NCI-H69 (cell line): ENCODE measurements at regions not wholly inside any gene's neighbourhood (a gene's known extent, or its start where the extent isn't known, plus 50 kb on each side); places are given as distances from the start of the nearest gene placed in this dataset.
"Not testable (repeated sequence)": the region's sequence is repeated elsewhere in the genome, so short reads cannot be mapped to it uniquely, and the experiment has no call there.

Source experiments
- DNase-seq: peaks from one replicate; lab custom pipeline; 2025; lab: John Stamatoyannopoulos, UW

DNA sequence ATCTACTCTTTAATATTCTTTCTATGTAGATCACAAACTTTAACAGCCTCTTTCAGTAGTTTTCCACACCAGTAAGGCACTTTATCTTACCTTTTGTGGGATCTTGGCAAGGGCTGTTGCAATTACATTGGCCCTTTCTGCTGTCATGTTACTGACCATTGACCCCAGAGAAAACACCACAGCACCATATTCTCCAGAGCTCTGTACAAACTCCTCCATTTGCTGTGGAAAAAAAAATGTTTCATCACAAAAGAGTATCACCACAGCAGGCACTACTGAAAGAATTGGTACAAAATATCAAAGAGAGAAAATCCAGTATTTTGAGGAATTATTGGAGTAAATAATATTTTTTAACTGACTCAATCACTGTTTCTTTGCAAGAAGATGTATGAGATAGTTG is 62.3 kb upstream of the UGT2A3 start:
- DNase-seq = not testable (repeated sequence)

- DNase-seq = not testable (repeated sequence)
Measured at GRCh38 chr4:69017986-69018385, 66.4 kb upstream of the UGT2A3 start.

DNA sequence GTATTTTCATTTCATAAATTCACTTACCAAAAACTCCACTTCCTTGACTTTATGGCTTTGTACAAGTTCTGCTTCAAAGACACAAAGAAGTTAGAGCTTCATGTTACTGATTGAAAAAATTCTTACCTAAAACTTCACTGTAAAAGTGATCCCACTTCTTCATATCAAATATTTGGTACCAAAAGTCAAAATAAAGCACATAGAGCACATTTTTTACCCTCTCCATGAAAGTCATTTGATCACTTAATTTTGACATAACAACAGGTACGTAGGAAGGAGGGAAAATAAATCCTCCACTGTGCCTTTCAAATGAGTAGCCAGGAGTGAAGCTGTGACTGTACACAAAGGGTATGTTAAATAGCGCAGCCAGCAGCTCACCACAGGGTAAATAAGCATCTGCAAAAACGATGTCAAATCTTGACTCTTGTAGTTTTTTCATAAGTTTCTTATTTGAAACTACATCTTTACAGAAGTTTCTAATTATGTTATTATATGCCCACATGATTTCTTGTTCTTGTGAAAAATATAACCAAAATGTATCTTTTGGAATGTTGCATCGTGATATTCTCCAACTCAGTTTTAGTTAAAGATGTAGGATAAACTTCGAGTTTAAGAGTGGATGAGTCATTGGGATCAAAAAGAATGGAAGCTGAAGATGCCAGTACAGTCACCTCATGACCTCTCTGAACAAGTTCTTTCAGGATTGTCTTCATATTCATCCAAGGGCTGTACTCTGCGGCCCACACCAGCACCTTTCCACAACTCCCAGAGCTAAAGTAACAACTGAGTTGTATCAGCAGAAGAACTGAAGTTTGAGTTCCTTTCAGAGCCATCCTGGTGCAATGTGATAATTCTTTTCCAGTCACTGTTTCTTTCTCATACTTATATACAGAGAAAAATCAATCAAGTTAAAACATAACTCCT is 68.2 kb upstream of the UGT2A3 start:
- DNase-seq = not testable (repeated sequence)

DNA sequence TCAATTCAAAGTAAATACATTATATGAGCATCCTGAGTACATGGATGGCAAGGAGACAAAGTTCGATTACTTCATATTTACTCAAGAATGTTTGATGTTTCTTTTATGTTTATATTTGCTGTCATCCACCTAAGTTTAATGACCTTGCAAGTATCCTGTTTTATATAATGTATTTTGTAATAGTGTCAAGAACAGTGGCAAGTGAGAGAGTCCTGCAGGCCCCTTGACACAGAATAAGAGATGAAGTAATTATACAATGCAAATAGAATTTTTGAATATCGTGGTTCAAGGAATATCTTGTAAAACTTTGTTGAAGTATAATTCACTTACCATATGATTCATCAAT is 68.8 kb upstream of the UGT2A3 start:
- not testable (repeated sequence) for DNase-seq

DNA sequence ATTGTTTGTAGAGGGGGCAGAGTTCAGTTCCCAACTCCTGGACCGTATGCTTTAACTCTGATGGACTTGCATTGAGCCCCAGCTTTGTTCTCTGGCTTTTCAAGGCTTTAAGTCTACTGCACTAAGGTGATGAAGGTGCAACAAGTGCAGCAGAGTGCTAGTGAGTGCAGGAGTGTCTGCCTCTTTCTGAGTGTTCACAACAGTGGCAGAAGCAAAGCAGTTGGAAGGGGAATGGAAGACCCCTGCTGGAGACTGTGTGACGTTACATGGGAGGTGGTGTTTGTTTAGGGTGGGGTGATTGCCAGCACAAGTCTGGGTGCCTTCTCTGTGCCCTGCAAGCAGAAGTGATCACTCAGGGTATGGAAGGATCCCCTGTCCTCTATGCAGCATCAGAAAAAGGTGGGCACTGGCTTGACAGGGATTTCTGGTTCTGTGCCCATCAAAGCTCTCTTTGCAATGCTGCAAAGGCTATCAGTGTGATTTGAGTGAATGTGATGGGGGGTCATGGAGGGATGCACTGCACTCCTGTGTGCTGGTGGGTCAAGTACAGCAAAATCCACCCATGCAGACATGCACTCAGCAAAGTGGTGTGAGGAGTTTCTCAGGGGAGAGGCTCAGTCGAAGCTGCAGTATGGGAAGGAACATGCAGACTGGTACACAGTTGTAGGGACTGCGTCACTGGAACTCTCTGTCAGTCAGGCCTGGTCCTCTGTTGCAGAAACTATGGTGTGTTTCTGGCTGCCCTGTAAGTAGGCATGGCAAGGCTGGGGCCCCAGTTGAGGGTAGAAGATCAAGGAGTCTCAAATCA is 70.9 kb upstream of the UGT2B7 start:
- peak; percentile 6 for DNase-seq

DNA sequence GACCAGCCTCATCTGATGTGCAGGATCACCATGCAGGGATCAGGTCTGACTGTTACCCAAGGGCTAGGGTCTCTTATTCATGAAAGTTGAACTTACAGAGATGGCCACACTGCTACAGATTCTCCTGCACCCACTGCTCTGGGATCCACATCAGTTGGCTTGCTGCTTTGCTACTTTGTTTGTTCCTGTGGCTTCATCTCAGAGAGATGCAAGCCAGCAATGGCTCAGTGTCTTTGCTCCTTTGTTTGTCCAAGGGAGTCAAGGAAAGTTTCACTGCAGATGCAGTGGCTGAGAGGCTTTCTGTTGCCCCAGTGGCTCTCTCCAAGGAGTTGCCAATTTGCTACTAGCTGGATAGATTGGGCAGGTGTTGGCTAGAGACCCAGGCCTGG is 70.3 kb upstream of the UGT2B7 start:
- no peak for DNase-seq

- no peak for DNase-seq
Measured at GRCh38 chr4:69026974-69027373, 69.3 kb upstream of the UGT2B7 start.

DNA sequence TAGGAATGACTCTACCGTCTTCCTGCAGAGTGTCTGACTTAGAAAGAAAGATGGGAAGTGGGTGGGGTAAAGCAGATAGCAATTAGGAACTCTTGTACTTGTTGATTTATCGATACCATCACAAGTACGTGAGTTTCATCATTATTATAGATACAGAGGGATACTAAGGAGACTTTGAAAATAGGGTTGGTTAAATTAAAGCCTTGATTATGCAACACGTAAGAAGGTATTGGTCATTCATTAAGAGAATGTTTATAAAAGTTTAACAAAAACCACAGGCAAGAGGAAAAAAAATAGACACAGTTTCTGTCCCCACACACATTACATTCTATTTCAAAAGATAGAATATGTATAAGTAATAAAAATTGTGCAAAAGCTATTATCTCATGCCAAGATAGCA is 65.9 kb upstream of the UGT2B7 start:
- DNase-seq = no peak

GRCh38 chr4:69032847-69033638 is 63.2 kb upstream of the UGT2B7 start:
- no peak for DNase-seq

GRCh38 chr4:69034315-69034740 is 61.9 kb upstream of the UGT2B7 start:
- not testable (repeated sequence) for DNase-seq

GRCh38 chr4:69038582-69038981 is 57.7 kb upstream of the UGT2B7 start:
- no peak for DNase-seq

DNA sequence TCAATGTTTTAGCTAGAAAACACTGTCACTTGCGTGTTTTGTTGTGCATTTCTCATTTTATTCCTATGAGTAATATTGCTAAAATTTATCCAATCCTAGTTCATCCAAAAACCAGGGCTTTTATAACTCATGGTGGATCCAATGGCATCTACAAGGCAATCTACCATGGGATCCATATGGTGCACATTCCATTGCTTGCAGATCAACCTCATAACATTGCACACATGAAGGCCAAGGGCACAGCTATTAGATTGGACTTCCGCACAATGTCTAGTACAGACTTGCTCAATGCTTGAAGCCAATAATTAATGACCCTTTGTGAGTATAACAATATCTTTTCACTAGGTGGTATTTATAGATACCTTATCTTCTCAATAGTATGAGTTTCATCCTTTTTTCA is 57.2 kb upstream of the UGT2B7 start:
- no peak for DNase-seq

GRCh38 chr4:69044247-69044646 is 52.0 kb upstream of the UGT2B7 start:
- DNase-seq = no peak
